ENCODE measurements at regions not wholly inside any gene's neighbourhood (a gene's known extent, or its start where the extent isn't known, plus 50 kb on each side); places are given as distances from the start of the nearest gene placed in this dataset.

GRCh38 chr18:43642727-43643330 lies 365.5 kb upstream of the SYT4 start:
- no peaks in the 10 kb centered on the region for H3K9me3 ChIP-seq (ENCODE audit: low read length)
- H3K27me3 ChIP-seq (ENCODE audit: insufficient read depth, low read length) = no peaks in the 10 kb centered on the region
- H3K4me1 ChIP-seq (ENCODE audit: insufficient read depth, low read length) = peaks cover 30% of the 10 kb centered on the region
- no peaks in the 10 kb centered on the region for H3K36me3 ChIP-seq (ENCODE audit: insufficient read depth, low read length)
- H3K4me3 ChIP-seq (ENCODE audit: low read length) = no peak overlapping the region
- no peak overlapping the region for H2AFZ ChIP-seq (ENCODE audit: low read depth, low read length)

GRCh38 chr18:43648002-43648401 lies 370.7 kb upstream of the SYT4 start:
- H3K4me1 ChIP-seq (ENCODE audit: insufficient read depth, low read length) = peaks cover 20% of the 10 kb centered on the region
- no peaks in the 10 kb centered on the region for H3K36me3 ChIP-seq (ENCODE audit: insufficient read depth, low read length)
- no peaks in the 10 kb centered on the region for H3K27me3 ChIP-seq (ENCODE audit: insufficient read depth, low read length)
- no peak overlapping the region for H2AFZ ChIP-seq (ENCODE audit: low read depth, low read length)
- no peaks in the 10 kb centered on the region for H3K9me3 ChIP-seq (ENCODE audit: low read length)
- no peak overlapping the region for H3K4me3 ChIP-seq (ENCODE audit: low read length)

- Histone ChIP-seq H2AFZ (ENCODE audit: low read depth, low read length) (no peak overlapping the region), H3K4me3 (ENCODE audit: low read length) (no peak overlapping the region), H3K9me3 (ENCODE audit: low read length) (no peaks in the 10 kb centered on the region), H3K4me1 (ENCODE audit: insufficient read depth, low read length) (peaks cover 12% of the 10 kb centered on the region), H3K36me3 (ENCODE audit: insufficient read depth, low read length) (no peaks in the 10 kb centered on the region), H3K27me3 (ENCODE audit: insufficient read depth, low read length) (no peaks in the 10 kb centered on the region)
These were observed 372.5 kb upstream of the SYT4 start for GRCh38 chr18:43649649-43650357.

- H3K27me3 ChIP-seq (ENCODE audit: insufficient read depth, low read length) = no peaks in the 10 kb centered on the region
- no peaks in the 10 kb centered on the region for H3K36me3 ChIP-seq (ENCODE audit: insufficient read depth, low read length)
- no peaks in the 10 kb centered on the region for H3K9me3 ChIP-seq (ENCODE audit: low read length)
- peaks cover 12% of the 10 kb centered on the region for H3K4me1 ChIP-seq (ENCODE audit: insufficient read depth, low read length)
- no peak overlapping the region for H2AFZ ChIP-seq (ENCODE audit: low read depth, low read length)
- H3K4me3 ChIP-seq (ENCODE audit: low read length) = no peak overlapping the region
These were observed 373.1 kb upstream of the SYT4 start for GRCh38 chr18:43650426-43650825.

- no peak overlapping the region for H3K4me3 ChIP-seq (ENCODE audit: low read length)
- H3K4me1 ChIP-seq (ENCODE audit: insufficient read depth, low read length) = peaks cover 12% of the 10 kb centered on the region
- H2AFZ ChIP-seq (ENCODE audit: low read depth, low read length) = no peak overlapping the region
- H3K36me3 ChIP-seq (ENCODE audit: insufficient read depth, low read length) = no peaks in the 10 kb centered on the region
- no peaks in the 10 kb centered on the region for H3K27me3 ChIP-seq (ENCODE audit: insufficient read depth, low read length)
- no peaks in the 10 kb centered on the region for H3K9me3 ChIP-seq (ENCODE audit: low read length)
These were observed 373.8 kb upstream of the SYT4 start for GRCh38 chr18:43651057-43651456.

GRCh38 chr18:43656547-43656946 lies 379.3 kb upstream of the SYT4 start:
- H3K9me3 ChIP-seq (ENCODE audit: low read length) = no peaks in the 10 kb centered on the region
- no peaks in the 10 kb centered on the region for H3K4me1 ChIP-seq (ENCODE audit: insufficient read depth, low read length)
- no peak overlapping the region for H3K4me3 ChIP-seq (ENCODE audit: low read length)
- H3K36me3 ChIP-seq (ENCODE audit: insufficient read depth, low read length) = no peaks in the 10 kb centered on the region
- no peak overlapping the region for H2AFZ ChIP-seq (ENCODE audit: low read depth, low read length)
- no peaks in the 10 kb centered on the region for H3K27me3 ChIP-seq (ENCODE audit: insufficient read depth, low read length)

- H3K9me3 ChIP-seq (ENCODE audit: low read length) = no peaks in the 10 kb centered on the region
- no peaks in the 10 kb centered on the region for H3K27me3 ChIP-seq (ENCODE audit: insufficient read depth, low read length)
- no peak overlapping the region for H2AFZ ChIP-seq (ENCODE audit: low read depth, low read length)
- no peak overlapping the region for H3K4me3 ChIP-seq (ENCODE audit: low read length)
- peaks cover 2% of the 10 kb centered on the region for H3K4me1 ChIP-seq (ENCODE audit: insufficient read depth, low read length)
- no peaks in the 10 kb centered on the region for H3K36me3 ChIP-seq (ENCODE audit: insufficient read depth, low read length)
These were observed 384.3 kb upstream of the SYT4 start for GRCh38 chr18:43661570-43661969.

- Histone ChIP-seq H3K36me3 (ENCODE audit: insufficient read depth, low read length) (no peaks in the 10 kb centered on the region), H3K9me3 (ENCODE audit: low read length) (no peaks in the 10 kb centered on the region), H3K27me3 (ENCODE audit: insufficient read depth, low read length) (no peaks in the 10 kb centered on the region), H2AFZ (ENCODE audit: low read depth, low read length) (no peak overlapping the region), H3K4me1 (ENCODE audit: insufficient read depth, low read length) (peaks cover 2% of the 10 kb centered on the region), H3K4me3 (ENCODE audit: low read length) (no peak overlapping the region)
These were observed 385.4 kb upstream of the SYT4 start for GRCh38 chr18:43662657-43663056.

GRCh38 chr18:43663159-43663558 lies 385.9 kb upstream of the SYT4 start:
- H3K27me3 ChIP-seq (ENCODE audit: insufficient read depth, low read length) = no peaks in the 10 kb centered on the region

GRCh38 chr18:43664487-43665008 lies 387.3 kb upstream of the SYT4 start:
- H3K4me3 ChIP-seq (ENCODE audit: low read length) = no peak overlapping the region
- H3K9me3 ChIP-seq (ENCODE audit: low read length) = no peaks in the 10 kb centered on the region
- H3K27me3 ChIP-seq (ENCODE audit: insufficient read depth, low read length) = no peaks in the 10 kb centered on the region
- H2AFZ ChIP-seq (ENCODE audit: low read depth, low read length) = no peak overlapping the region
- H3K36me3 ChIP-seq (ENCODE audit: insufficient read depth, low read length) = no peaks in the 10 kb centered on the region
- H3K4me1 ChIP-seq (ENCODE audit: insufficient read depth, low read length) = peaks cover 2% of the 10 kb centered on the region

More at GRCh38 chr18:43663159-43663558, 385.9 kb upstream of the SYT4 start:
- Histone ChIP-seq H3K9me3 (ENCODE audit: low read length) (no peaks in the 10 kb centered on the region), H2AFZ (ENCODE audit: low read depth, low read length) (no peak overlapping the region), H3K4me3 (ENCODE audit: low read length) (no peak overlapping the region), H3K4me1 (ENCODE audit: insufficient read depth, low read length) (peaks cover 2% of the 10 kb centered on the region), H3K36me3 (ENCODE audit: insufficient read depth, low read length) (no peaks in the 10 kb centered on the region)

- Histone ChIP-seq H3K36me3 (ENCODE audit: insufficient read depth, low read length) (no peaks in the 10 kb centered on the region), H3K27me3 (ENCODE audit: insufficient read depth, low read length) (no peaks in the 10 kb centered on the region), H2AFZ (ENCODE audit: low read depth, low read length) (no peak overlapping the region), H3K9me3 (ENCODE audit: low read length) (no peaks in the 10 kb centered on the region), H3K4me3 (ENCODE audit: low read length) (no peak overlapping the region), H3K4me1 (ENCODE audit: insufficient read depth, low read length) (peaks cover 2% of the 10 kb centered on the region)
These were observed 388.0 kb upstream of the SYT4 start for GRCh38 chr18:43665105-43665788.

GRCh38 chr18:43668866-43669265 lies 391.6 kb upstream of the SYT4 start:
- Histone ChIP-seq H2AFZ (ENCODE audit: low read depth, low read length) (no peak overlapping the region), H3K4me3 (ENCODE audit: low read length) (no peak overlapping the region), H3K9me3 (ENCODE audit: low read length) (no peaks in the 10 kb centered on the region), H3K4me1 (ENCODE audit: insufficient read depth, low read length) (no peaks in the 10 kb centered on the region), H3K27me3 (ENCODE audit: insufficient read depth, low read length) (no peaks in the 10 kb centered on the region), H3K36me3 (ENCODE audit: insufficient read depth, low read length) (no peaks in the 10 kb centered on the region)

GRCh38 chr18:43671431-43671830 lies 394.1 kb upstream of the SYT4 start:
- no peaks in the 10 kb centered on the region for H3K36me3 ChIP-seq (ENCODE audit: insufficient read depth, low read length)
- no peak overlapping the region for H2AFZ ChIP-seq (ENCODE audit: low read depth, low read length)
- no peaks in the 10 kb centered on the region for H3K9me3 ChIP-seq (ENCODE audit: low read length)

More at GRCh38 chr18:43671431-43671830, 394.1 kb upstream of the SYT4 start:
- H3K27me3 ChIP-seq (ENCODE audit: insufficient read depth, low read length) = no peaks in the 10 kb centered on the region
- H3K4me3 ChIP-seq (ENCODE audit: low read length) = no peak overlapping the region
- no peaks in the 10 kb centered on the region for H3K4me1 ChIP-seq (ENCODE audit: insufficient read depth, low read length)
